Dermis microvascular lymphatic vessel endothelial cell (primary cell): ENCODE measurements at regions not wholly inside any gene's neighbourhood (a gene's known extent, or its start where the extent isn't known, plus 50 kb on each side); places are given as distances from the start of the nearest gene placed in this dataset.

ENCODE experiments used
- DNase-seq, 2 donors: peaks; one replicate each; pipeline versions ENCODE4 v3.0.0 to v3.0.0-alpha.2; 2010; ENCODE audit warnings: low read depth in 2 of 2

- no peak for DNase-seq
Observed at GRCh38 chr1:208835781-208836180, 591.6 kb upstream of the PLXNA2 start.

- no peak for DNase-seq
Observed at GRCh38 chr1:208837242-208837641, 593.1 kb upstream of the PLXNA2 start.

DNA sequence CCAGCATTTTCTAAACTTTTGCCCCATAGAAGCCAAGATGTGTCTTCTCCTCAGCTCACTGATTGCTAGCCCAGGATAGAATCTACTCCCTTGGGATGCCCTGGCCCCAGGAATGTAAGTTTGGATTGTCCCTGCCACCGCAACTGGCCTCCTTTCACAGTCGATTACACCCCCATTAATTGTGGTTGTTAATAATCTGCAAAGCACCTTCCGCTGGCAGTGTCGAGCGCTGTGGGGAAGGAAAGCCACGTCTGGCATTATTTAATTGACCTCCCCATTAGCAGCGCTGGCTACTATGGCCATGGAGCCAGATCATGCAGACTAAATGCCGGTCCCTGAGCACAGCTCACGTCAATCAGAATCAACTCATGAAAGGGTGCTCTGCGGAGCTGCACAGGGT is 597.3 kb upstream of the PLXNA2 start:
- no peak for DNase-seq

GRCh38 chr1:208842451-208842850 is 598.3 kb upstream of the PLXNA2 start:
- no peak for DNase-seq

GRCh38 chr1:208844158-208844557 is 600.0 kb upstream of the PLXNA2 start:
- no peak for DNase-seq

GRCh38 chr1:208848854-208849253 is 604.7 kb upstream of the PLXNA2 start:
- DNase-seq: no peak

DNA sequence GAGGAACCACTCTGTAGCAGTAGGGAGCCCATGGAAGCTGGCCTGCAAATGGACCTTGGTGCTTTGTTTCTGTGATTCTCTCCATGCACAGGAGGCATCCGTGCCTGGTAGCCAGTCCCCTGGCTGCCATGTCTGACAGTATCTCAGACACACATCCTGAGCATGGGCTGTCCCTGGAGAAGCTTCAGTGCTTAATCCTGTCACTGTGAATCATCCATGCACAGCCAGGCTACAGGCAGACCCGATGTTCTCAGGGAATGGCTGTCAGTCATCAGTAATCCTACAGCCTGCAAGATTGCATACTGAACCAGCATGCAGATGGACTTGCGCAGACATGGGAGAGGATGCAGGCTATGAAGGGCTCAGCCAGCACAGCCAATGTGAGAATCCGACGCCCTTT is 606.3 kb upstream of the PLXNA2 start:
- no peak for DNase-seq

DNA sequence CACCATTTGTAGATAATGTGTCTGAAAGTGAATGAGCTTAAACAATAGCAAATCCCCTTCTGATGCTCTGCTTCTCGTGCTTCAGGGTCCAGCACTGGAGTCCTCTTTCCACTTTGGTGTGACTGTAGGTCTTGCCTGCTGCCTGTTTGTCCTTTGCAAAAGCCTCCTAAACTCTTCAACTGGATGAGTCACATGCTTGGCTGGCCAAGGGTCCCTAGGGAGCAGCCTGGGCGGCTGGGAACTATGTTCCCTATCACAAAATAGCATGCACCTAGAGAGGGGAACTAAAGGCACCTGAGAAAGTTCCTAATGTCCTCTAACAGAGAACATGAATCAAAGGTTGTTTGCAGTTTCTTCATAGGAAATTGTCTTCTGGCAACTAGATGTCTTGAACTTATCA is 607.2 kb upstream of the PLXNA2 start:
- no peak for DNase-seq

DNA sequence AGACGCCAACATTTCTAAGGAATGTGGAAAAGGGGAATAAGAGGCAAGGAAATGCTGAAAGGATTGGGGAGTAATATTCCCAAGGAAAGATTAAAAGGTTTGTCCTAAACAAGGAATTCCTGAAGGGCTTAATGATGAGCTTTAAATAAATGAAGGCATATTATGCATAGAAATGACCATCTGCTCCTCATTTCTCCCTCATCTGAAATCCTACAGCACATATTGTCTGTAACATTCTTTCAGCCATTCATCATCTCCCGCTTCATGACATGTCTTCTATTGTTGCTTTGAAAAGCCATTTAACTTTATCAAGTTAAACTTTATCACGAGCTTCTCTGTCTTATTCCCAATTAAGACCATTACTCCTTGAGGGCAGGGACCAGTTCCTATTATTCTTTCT is 608.7 kb upstream of the PLXNA2 start:
- DNase-seq: no peak

GRCh38 chr1:208855403-208855802 is 611.2 kb upstream of the PLXNA2 start:
- DNase-seq: no peak

GRCh38 chr1:208857465-208857864 is 613.3 kb upstream of the PLXNA2 start:
- DNase-seq: no peak

DNA sequence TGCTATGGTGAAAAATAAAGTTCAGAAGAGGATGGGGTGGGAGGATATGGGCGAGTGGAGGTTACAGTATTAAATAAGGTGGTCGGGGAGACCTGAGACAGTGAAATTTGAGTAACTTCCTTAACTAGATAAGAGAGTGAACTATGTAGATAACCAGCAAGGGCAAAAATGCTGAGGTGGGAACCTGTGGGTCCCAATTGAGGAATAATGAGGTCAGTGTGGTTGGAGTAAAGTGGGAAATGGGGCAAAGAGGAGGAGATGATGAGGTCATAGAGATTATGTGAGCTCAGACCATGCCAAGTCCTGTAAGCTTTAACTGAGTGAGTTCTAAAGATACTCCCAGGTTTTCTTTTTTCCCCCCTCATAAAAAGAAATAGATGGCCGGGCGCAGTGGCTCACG is 614.6 kb upstream of the PLXNA2 start:
- no peak for DNase-seq

- no peak for DNase-seq
Observed at GRCh38 chr1:208864366-208864965, 620.3 kb upstream of the PLXNA2 start.

DNA sequence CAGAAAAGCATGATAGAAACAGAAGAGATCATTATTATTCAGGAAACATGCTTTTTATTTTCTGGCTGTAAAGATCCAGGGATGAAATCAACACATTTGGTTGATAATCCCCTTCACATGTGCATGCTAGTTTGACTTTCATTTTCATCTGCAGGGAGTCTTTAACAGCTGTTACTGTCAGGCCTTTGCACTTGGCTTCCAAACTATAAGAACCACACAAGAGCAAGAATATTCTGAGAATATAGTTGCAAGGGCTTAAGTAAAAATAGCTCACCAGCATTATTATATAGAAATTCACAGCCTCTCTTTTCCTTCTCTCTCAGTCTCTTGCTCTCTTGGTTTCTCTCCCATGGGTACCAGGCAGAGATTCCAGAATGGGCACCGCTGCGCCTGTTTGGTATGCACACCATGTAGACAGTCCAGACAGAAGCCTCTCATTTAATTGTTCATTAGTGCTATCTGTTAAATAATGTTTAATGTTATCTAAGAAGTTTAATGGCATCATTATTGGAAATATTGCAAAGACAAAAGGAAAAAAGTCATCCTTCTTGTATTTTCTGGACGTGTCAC is 622.3 kb upstream of the PLXNA2 start:
- no peak for DNase-seq

GRCh38 chr1:208868554-208868953 is 624.4 kb upstream of the PLXNA2 start:
- peak in 1 of 2 donors; percentile 7 for DNase-seq

- DNase-seq: no peak
Observed at GRCh38 chr1:208874915-208875314, 630.7 kb upstream of the PLXNA2 start.

DNA sequence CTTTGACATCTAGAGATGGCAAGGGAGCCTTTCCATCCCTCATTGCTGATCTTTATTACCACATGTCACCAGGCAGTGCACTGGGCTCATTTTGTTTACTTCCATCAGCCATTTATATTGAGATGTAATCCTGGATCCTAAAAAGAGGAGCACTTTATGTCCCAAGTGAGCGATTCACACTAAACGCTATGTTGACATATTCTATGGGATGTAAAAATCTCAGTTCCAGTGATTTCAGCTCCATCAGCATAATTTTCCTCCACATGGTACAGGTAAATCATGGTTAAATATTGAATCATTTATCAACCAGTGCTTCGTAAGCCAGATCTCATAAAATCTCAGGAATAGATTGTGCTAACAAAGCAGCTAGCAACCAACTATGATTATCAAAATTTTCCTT is 634.8 kb upstream of the PLXNA2 start:
- DNase-seq: no peak

- peak in 1 of 2 donors; percentile 79 for DNase-seq
Observed at GRCh38 chr1:208880433-208881100, 636.4 kb upstream of the PLXNA2 start.

DNA sequence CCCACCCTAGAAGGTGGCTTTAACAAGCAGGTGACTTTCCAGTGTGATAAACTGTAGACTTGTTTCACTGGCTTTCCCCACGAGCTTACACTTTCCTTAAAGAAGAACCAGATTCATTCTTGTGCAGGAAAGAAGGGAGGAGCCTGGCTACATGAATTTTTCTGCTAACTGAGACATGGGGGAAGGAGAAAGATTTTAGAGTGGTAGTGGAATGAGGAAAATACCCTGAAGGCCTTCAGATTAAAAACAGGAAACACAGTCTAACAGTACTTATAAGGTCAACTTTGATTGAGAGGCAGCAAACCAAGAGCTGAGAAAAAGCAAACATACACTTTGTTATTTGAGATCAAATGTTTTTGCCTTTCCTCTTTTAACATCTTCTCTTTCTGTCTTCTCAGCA is 640.9 kb upstream of the PLXNA2 start:
- DNase-seq: peak in 1 of 2 donors; percentile 63

- no peak for DNase-seq
Observed at GRCh38 chr1:208885650-208886049, 641.5 kb upstream of the PLXNA2 start.

DNA sequence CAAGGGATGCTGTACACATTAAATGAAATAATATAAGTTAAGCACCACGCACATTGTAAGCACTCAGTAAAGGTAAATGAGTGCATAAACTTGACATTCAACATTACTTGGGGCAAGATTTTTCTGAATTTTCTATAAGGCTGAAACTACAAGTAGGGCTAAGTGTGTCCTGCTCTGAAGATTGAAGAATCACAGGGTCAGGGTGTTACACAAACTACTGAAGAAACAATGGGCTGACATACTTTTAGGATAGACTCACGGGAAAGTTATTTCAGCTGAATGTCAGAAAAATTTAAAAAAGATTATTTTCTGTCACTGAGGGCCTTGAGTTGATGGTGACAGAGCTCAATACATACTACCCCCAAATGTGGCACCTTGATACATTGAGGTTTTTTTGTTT is 644.2 kb upstream of the PLXNA2 start:
- DNase-seq: peak in 1 of 2 donors; percentile 18

GRCh38 chr1:208892147-208892546 is 648.0 kb upstream of the PLXNA2 start:
- no peak for DNase-seq

- no peak for DNase-seq
Observed at GRCh38 chr1:208893251-208893650, 649.1 kb upstream of the PLXNA2 start.
